Heart left ventricle (tissue), 13 donors: ENCODE measurements at regions not wholly inside any gene's neighbourhood (a gene's known extent, or its start where the extent isn't known, plus 50 kb on each side); places are given as distances from the start of the nearest gene placed in this dataset.

Source experiments
- POLR2A ChIP-seq, 2 donors: fragments of 450-650 bp; IDR thresholded peaks; one replicate each; pipeline ENCODE4 v1.6.1; 2017; ENCODE audit warnings: antibody characterized with exemption in 2 of 2, mild to moderate bottlenecking in 2 of 2, moderate library complexity in 2 of 2
- TF ChIP-seq, protein P1 (sequence below), 12 donors: fragments of 200-600 bp; sonication (generic) in 4 of 12; IDR thresholded peaks; one replicate each; pipeline versions ENCODE4 v1.5.0 to v1.8.0; 2018 to 2022; ENCODE audit warnings: antibody characterized with exemption in 12 of 12, mild to moderate bottlenecking in 5 of 12
- donor health status: ischemic (EF 13 %, LVEDD 7.1; RV severe dilation, severe dysfunction).
- donor health status: DM: no; HTN: yes; CAD: no.
- donor health status: DM: no; HTN: no; CAD: no.
- donor health status: ischemic (EF 25% LVEDD 6.9; RV normal size, moderate dysfunction).
- donor health status: ischemic (EF 25% LVEDD 5.7; RV mildly dilated, moderate dysfunction).
- donor health status: ischemic (EF 35%, LVEDD 5.7; RV mildly dilated, moderate dysfunction).
- donor health status: nonischemic (EF 11% LVEDD 7.7; RV severe dilation, severe dysfunction).
- donor health status: DM: yes; HTN: yes; CAD: no.
- donor health status: PGD.
- donor health status: ischemic (EF 29% LVEDD 5.4; RV normal size, mild dysfunction).
- donor health status: nonischemic (EF 23%, LVEDD 6.1; RV moderate dilation, normal function).

DNA sequence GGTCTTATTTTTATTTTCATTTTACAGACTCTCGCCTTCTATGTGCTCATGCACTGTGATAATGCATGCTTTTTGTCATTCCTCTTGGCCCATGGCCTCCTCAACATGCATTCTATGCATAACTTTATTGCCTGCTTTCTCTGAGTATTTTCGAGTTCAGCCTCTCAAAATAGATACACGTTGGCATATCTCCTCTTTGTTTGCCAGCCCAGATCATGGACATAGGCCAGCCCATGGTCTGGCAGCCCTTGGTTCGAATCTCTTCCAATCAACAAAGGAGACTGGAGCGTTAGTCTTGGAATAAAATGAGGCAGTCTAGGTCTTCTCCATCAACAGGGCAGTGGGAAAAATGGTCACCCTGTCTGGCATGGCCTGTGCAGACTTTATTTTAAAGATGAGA is 279.5 kb upstream of the ADAMTS16 start:
- TF ChIP-seq POLR2A (IDR thresholded peaks at IDR 0.05), result no peak
- TF ChIP-seq, protein P1, sequence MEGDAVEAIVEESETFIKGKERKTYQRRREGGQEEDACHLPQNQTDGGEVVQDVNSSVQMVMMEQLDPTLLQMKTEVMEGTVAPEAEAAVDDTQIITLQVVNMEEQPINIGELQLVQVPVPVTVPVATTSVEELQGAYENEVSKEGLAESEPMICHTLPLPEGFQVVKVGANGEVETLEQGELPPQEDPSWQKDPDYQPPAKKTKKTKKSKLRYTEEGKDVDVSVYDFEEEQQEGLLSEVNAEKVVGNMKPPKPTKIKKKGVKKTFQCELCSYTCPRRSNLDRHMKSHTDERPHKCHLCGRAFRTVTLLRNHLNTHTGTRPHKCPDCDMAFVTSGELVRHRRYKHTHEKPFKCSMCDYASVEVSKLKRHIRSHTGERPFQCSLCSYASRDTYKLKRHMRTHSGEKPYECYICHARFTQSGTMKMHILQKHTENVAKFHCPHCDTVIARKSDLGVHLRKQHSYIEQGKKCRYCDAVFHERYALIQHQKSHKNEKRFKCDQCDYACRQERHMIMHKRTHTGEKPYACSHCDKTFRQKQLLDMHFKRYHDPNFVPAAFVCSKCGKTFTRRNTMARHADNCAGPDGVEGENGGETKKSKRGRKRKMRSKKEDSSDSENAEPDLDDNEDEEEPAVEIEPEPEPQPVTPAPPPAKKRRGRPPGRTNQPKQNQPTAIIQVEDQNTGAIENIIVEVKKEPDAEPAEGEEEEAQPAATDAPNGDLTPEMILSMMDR (IDR thresholded peaks at IDR 0.05), result no peak
